GM18519 (cell line): ENCODE measurements at regions not wholly inside any gene's neighbourhood (a gene's known extent, or its start where the extent isn't known, plus 50 kb on each side); places are given as distances from the start of the nearest gene placed in this dataset.
A peak's percentile ranks its signal among the peaks of the same experiment; 100 is the strongest.

Experiments
- ATAC-seq: cut with Tn5 transposase; IDR thresholded peaks from one replicate; pipeline ENCODE4 v1.9.1; 2021; ENCODE audit warnings: mild to moderate bottlenecking, moderate library complexity; ENCODE audit not compliant: unreplicated experiment, low FRiP score

DNA sequence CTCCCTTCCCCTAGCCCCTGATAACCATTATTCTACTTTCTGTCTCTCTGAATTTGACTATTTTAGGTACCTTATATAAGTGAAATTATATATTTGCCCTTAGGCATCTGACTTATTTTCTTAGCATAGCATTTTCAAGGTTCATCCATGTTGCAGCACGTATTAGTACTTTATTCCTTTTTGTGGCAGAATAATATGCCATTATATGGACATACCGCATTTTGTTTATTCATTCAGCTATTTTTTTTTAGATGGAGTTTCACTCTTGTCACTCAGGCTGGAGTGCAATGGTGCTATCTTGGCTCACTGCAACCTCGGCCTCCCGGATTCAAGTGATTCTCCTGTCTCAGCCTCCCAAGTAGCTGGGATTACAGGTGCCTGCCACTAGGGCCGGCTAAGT is 326.2 kb upstream of the PLXNA2 start:
- no peak for ATAC-seq

DNA sequence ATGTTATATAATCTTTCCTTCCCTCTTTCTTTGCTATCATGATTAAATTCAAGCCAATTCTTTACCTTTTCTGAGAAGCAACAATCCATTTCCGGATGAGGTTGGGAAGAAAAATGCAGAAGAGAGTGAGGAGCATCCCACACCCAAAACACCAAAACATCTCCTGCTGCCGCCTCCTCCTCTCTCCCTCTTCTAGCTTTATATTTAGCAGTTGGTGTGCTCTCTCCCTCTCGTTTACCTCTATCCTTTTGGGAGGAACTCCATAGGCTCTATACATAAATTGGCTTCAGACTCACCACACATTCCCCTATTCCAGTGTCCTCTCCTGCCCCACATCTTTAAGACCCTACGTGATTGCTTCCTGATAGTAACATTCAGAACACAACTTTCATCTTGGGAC is 332.2 kb upstream of the PLXNA2 start:
- ATAC-seq, result no peak

DNA sequence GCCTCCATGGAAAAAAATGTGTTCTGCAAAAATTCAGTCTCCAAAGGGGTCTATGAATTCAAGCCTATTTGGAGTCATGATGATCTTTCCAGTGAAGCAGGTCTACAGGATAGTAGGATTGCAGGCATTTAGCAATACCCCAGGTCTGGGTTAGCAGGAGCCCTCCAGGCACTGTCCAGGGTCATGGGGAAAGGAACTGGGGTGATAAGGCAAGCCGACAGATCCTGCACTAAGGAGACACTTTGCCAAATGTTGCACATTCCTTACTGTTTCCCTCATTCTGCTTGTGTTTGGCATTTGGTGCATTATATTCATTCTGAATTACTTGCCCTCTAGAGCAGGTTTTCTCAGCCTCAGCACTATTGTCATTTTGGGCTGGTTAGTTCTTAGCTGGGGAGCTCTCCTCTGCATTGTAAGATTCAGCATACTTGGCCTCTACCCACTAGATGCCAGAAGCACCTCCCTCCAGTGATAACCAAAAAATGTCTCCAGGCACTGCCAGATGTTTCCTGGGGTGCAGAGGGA is 333.3 kb upstream of the PLXNA2 start:
- no peak for ATAC-seq

- ATAC-seq, result no peak
Measured at GRCh38 chr1:208581209-208581608, 337.0 kb upstream of the PLXNA2 start.

DNA sequence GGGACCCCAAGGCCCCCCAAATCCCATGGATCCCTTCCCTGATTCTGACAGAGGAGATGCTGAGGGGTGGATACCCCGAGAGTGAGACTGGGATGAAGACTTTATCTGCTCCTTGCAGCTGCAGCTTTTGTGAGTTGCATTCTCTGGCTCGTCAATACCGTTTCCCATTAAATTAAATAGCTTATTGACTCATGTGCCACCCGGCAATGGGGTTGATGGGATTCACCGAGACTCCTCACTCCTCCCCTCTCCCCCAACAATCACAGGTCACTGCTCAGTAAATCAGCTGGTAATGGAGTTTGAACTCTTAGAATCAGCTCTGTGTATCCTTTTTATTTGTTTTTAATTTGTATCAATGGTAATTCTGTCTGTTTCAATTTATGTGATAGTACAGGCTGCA is 337.5 kb upstream of the PLXNA2 start:
- no peak for ATAC-seq

- ATAC-seq, result no peak
Measured at GRCh38 chr1:208584167-208584755, 340.1 kb upstream of the PLXNA2 start.

DNA sequence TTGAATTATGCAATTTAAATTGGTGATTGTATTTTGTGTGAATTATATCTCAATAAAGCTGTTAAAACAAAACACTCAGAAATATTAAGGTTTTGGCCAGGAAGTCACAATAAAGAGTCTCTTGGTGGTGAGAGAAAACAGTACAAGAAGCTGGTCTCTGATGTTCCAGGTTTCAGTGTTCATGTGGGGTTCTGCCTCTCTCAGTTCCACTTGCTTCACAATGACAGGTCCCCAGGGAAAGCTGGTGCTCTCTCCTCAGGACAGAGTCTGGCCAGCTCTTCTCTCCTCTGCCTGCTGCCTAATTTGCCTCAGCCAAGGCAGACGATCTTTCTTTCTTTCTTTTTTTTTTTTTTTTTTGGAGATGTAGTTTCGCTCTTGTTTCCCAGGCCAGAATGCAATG is 342.9 kb upstream of the PLXNA2 start:
- ATAC-seq, result peak; percentile 96

GRCh38 chr1:208593306-208594006 is 349.3 kb upstream of the PLXNA2 start:
- no peak for ATAC-seq

DNA sequence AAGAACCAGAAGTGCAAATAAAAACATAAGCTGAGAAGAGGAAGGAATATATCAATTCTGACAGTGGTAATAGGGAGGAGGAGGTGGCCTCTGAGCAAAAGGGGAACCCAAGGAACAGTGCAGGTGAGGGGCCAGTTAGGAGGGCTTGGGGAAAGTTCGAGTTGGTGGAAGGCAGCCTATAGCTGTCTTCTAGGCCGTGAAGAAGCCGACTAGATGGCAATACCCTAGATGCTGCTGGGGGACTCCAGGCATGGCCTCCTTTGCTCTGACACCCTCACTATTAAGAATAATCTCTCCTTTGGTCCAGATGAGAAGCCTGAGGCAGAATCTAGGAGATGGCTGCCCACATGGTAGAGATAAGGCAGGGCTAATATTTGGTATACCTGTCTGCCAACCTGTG is 351.1 kb upstream of the PLXNA2 start:
- no peak for ATAC-seq

DNA sequence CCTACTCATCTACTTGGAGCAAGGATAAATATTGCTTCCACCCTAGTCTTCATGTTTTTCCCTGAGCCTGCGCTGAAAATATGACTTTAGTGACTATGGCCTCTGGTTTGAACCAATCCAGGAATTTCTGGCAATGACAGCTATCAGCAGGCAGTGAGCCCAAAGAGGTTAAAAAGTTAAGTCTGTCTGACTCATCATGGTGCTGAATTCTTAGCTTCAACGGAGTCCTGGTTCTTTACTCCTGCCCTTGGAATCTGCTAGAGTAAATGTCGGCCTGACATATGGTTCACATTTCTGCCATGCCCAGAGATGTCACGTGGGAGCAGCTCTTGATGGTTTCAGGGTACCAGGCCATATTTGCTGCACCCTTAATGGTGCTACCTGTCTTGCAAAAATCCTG is 351.6 kb upstream of the PLXNA2 start:
- ATAC-seq, result no peak

GRCh38 chr1:208597571-208597970 is 353.4 kb upstream of the PLXNA2 start:
- ATAC-seq, result no peak

DNA sequence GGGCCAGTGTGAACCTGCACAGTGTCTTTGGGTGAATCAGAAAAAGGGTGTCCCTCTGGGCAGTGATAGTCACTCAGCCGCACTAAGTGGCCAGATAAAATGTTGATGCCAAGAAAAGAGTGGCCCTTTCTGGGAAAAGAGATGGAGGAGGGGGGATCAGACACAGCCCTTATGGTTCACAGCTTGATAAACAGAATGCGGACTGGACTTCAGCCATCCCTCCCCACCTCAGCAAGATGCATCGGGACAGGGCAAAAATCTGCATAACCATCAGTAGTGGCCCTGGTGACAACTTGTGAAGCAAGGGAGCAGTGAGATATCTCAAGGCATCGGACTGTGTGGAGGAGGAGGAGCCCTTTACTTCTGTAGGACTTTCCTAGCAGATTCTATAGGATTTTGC is 353.8 kb upstream of the PLXNA2 start:
- ATAC-seq, result no peak

GRCh38 chr1:208599063-208599462 is 354.9 kb upstream of the PLXNA2 start:
- ATAC-seq, result no peak

GRCh38 chr1:208600456-208601190 is 356.4 kb upstream of the PLXNA2 start:
- ATAC-seq, result no peak

DNA sequence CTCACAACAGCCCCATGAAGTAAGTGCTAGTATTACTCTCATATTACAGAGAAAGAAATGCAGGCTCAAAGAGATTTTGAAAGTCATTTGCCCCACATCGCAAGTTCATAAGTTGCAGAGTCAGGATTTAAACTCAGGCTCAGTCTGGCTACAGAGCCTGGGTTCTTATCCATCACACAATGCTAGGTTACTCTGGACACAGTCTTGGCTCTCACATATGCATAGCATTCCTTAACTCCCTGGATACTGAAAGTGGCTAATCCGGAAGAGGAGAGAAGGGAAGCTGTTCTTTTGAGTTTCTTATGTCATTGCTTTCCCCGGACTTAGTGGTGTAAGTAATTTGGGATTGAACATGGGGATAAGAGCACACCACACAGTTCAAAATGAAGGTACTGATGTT is 357.4 kb upstream of the PLXNA2 start:
- ATAC-seq, result no peak

DNA sequence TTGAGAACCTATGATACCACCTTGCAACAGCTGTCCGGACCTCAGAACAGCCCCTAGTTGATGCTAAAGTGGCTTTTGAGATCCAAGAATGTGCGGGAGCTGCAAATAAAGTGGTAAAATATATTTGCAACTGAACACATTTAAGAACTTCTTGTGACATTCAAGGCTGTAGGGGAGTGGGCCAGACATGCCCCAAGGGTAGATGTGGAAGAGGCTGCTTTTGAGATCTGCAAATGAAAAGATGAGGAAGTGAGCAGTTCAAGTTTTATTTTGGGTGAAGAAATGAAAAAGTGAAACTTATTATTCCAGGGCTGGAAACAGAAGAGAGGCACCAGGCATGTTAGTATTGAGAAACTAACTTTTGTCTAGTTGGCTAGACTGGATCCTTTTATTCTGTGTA is 359.5 kb upstream of the PLXNA2 start:
- ATAC-seq, result no peak

DNA sequence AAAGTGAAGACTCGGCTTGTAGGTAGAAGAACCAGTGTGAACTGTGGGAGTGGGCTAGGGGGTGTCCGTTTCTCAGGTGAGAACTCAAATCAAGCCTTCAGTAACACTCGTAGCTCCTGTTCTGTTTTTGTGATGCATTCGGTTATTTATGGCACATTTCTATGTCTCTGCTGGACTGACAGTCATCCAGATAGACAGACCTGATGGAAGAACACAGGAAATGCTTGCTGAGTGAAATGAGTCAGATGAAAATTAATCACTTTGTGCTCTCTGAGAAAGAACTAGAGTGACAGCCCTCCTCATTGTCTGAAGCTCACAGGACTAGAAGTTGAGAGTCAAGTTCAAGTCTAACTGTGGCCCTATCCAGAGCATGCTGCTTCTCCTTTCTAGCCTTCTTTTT is 360.1 kb upstream of the PLXNA2 start:
- ATAC-seq, result peak; percentile 97

DNA sequence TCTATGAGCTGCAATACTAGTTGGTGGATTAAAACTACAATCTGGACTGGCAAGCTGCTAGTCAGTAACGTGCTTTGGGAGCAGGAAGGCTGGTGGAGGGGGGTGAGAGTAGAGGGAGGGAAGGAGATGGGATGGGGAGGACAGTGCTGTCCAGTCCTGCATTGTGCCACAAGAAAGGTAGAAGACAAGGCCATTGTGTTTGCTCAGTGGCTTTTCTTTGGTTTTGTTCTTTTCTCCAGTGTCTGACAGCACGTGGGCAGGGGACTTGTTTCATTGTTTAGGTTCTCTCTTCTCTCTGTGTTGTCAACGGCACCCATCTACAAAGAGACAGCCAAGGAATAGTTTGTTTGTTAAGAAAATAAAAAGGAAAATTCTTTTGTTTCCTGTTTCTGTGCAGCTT is 362.8 kb upstream of the PLXNA2 start:
- ATAC-seq, result no peak

GRCh38 chr1:208607616-208608015 is 363.4 kb upstream of the PLXNA2 start:
- ATAC-seq, result no peak

- ATAC-seq, result no peak
Measured at GRCh38 chr1:208614610-208615009, 370.4 kb upstream of the PLXNA2 start.

DNA sequence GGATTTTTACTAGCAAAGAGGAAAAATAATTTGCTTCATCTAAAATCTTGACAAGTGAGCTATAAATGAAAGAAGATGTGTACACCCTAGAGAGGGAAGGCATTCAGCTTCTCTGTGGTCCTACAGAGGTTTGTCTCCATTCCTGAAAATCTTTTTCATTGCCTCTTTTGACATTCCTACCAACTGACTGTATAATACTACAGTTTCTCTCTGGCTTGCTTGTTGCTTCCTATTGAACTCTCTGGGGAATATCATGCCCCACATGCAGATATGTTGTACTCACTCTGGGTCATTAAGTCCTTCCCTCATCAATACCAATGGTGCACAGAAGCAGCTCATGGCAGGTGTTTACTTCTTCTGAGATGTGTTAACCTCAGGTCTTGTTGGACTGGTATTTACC is 371.2 kb upstream of the PLXNA2 start:
- ATAC-seq, result no peak

DNA sequence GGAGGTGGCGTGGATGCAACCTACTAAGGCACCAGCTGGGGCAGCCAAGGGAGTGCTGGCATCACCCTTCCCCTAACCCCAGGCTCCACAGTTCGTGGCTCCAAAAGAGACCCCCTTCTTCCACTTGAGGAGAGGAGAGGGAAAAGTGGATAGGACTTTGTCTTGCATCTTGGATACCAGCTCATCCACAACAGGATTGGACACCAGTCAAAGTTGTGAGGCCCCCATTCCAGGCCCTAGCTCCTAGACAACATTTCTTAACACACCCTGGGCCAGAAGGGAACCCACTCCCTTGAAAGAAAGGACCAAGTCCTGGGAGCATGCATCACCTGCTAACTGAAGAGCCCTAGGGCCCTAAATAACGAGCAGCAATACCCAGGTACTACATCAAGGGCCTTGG is 372.6 kb upstream of the PLXNA2 start:
- no peak for ATAC-seq
